NB4 (cell line): ENCODE measurements at regions not wholly inside any gene's neighbourhood (a gene's known extent, or its start where the extent isn't known, plus 50 kb on each side); places are given as distances from the start of the nearest gene placed in this dataset.

Source experiments
- POLR2A ChIP-seq: IDR thresholded peaks from 2 replicates; pipeline ENCODE4 v1.6.1; 2011; ENCODE audit warnings: mild to moderate bottlenecking; ENCODE audit not compliant: insufficient read length; ENCODE audit errors: extremely low read depth
- TF ChIP-seq, protein P1 (sequence below): IDR thresholded peaks from one replicate; pipeline ENCODE4 v1.5.1; 2012; ENCODE audit warnings: low read depth, low read length

DNA sequence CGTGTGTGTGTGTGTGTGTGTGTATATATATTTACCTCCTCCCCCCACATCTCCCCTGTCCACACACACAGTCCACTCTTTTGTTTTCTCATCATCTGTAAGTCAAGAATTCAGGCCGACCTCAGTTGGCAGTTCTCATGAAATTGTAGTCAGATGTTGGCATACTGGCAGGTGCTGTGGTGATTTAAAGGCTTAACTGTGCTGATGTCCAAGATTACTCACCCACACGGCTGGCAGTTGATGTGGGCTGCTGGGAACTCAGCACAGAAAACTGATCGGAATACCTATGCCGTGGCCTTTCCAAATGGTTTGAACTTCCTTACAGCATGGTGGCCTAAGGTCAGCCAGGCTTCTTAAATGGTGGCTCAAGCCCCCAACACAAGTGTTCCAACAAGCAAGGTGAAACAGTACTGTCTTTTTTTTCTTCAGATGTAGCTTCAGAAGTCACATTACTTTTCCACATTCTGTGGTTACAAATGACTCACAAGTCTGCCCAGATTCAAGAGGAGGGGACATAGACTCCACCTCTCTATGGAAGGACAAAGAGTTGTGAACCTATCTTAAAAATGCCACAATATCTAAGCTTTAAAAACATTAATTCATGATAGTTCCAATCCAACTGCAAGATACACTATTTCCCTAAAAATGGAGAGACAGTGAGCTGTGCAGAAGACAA lies 198.5 kb upstream of the HS3ST4 start:
- TF ChIP-seq, protein P1, sequence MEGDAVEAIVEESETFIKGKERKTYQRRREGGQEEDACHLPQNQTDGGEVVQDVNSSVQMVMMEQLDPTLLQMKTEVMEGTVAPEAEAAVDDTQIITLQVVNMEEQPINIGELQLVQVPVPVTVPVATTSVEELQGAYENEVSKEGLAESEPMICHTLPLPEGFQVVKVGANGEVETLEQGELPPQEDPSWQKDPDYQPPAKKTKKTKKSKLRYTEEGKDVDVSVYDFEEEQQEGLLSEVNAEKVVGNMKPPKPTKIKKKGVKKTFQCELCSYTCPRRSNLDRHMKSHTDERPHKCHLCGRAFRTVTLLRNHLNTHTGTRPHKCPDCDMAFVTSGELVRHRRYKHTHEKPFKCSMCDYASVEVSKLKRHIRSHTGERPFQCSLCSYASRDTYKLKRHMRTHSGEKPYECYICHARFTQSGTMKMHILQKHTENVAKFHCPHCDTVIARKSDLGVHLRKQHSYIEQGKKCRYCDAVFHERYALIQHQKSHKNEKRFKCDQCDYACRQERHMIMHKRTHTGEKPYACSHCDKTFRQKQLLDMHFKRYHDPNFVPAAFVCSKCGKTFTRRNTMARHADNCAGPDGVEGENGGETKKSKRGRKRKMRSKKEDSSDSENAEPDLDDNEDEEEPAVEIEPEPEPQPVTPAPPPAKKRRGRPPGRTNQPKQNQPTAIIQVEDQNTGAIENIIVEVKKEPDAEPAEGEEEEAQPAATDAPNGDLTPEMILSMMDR: no peak
- no peak for TF ChIP-seq POLR2A
